ENCODE measurements at regions not wholly inside any gene's neighbourhood (a gene's known extent, or its start where the extent isn't known, plus 50 kb on each side); places are given as distances from the start of the nearest gene placed in this dataset.
"Not testable (repeated sequence)": the region's sequence is repeated elsewhere in the genome, so short reads cannot be mapped to it uniquely, and the experiment has no call there.

DNA sequence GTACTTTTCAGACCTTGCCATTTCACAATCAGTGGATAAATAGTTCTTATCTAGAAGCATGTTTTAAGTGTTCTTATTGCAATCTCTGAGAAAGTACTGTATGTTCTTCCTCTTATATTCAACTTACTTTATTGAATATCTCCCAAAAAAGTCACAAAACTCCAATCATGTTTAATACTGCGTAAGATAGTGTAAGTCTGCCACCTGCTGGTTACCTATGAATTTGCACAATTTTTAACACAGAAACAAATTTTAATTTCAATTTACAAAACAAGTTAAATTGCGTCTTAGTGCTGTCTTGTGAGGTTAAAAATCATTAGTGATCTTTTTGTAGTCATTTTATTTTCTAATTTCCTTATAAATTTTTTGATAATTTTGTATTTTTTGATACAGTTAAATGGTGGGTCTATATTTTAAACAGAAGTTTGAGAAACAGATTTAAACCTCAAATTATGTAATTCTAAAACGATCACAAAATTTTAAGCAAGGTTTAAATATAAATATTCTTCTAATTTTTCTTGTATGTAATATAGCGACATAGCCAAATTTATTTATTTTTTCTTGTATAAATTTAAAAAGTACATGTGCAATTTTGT, 115.8 kb downstream of the EMB start:
- Histone ChIP-seq H3K23ac (ENCODE audit: low read length in 2 of 2) (no peak overlapping the region), H4K8ac (ENCODE audit: low read length) (no peak overlapping the region), H4K91ac (ENCODE audit: low read length) (no peak overlapping the region), H2BK120ac (ENCODE audit: low read depth, low read length) (no peak overlapping the region), H2BK5ac (ENCODE audit: low read depth, low read length, poor library complexity, severe bottlenecking) (no peak overlapping the region), H2BK15ac (ENCODE audit: low read depth, poor library complexity, severe bottlenecking) (no peak overlapping the region), H3K4me2 (ENCODE audit: low read length, poor library complexity, severe bottlenecking) (no peak overlapping the region), H3K4ac (ENCODE audit: low read depth in 1 of 2, low read length in 2 of 2) (no peak overlapping the region), H3K4me3 (ENCODE audit: insufficient read depth in 1 of 2, low read depth in 1 of 2, low read length in 2 of 2) (no peak overlapping the region), H3K79me1 (replicated peaks; ENCODE audit: low read length, poor library complexity, severe bottlenecking) (no peaks in the 10 kb centered on the region), H3K18ac (ENCODE audit: low read depth in 1 of 2, low read length in 2 of 2) (no peak overlapping the region), H3K36me3 (ENCODE audit: control insufficient read depth in 1 of 2, insufficient read depth in 2 of 2, low read depth in 1 of 2, low read length in 2 of 2) (no peaks in the 10 kb centered on the region), H2AK5ac (ENCODE audit: low read length, severe bottlenecking) (no peak overlapping the region), H3K27ac (ENCODE audit: low read length, poor library complexity, severe bottlenecking) (no peak overlapping the region), H3K27me3 (ENCODE audit: control insufficient read depth in 1 of 2, insufficient read depth in 1 of 2, low read length in 2 of 2) (no peaks in the 10 kb centered on the region), H3K9me3 (ENCODE audit: control insufficient read depth, low read length) (no peaks in the 10 kb centered on the region), H2BK12ac (ENCODE audit: low read length in 2 of 2) (no peak overlapping the region), H3K9ac (ENCODE audit: low read length) (no peak overlapping the region), H3K14ac (ENCODE audit: low read length in 2 of 2) (no peak overlapping the region), H2AFZ (ENCODE audit: low read depth, low read length) (no peak overlapping the region), H3K4me1 (ENCODE audit: control insufficient read depth, insufficient read depth, low read depth, low read length) (no peaks in the 10 kb centered on the region)
- peak; percentile 17 for DNase-seq
- 0% methylated on average over 1 of the region's 4 CpGs for WGBS

DNA sequence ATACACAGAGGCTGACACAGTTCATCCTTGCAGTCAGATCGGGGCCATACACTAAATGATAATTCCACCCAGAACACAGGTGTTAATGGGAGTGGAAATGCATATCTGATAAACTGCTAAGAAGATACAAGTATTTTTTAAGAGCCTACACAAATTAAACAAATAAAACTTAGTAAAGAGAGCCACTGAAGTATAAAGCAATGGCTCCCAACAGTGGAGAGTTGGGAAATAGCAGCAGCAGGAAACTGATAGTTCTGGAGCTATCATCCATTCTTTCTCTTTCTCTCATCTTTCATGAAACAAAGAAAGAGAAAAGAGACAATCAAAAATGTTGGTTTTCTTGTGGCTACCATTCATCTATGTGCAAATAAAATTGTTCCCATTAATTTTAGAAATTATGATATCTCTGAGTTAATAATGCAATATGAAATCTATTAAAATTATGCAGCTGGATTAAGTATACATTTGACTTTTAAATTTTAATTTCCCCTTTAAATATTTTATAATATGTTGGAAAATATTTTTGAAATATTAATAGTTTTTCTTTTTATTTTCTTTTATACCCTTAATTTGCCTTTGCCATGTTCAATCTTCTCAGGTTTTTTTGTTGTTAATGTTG, 120.8 kb downstream of the EMB start:
- H3K4me3 ChIP-seq (ENCODE audit: insufficient read depth in 1 of 2, low read depth in 1 of 2, low read length in 2 of 2), result no peak overlapping the region
- no peak overlapping the region for H4K8ac ChIP-seq (ENCODE audit: low read length)
- no peak overlapping the region for H3K27ac ChIP-seq (ENCODE audit: low read length, poor library complexity, severe bottlenecking)
- no peak overlapping the region for H2AFZ ChIP-seq (ENCODE audit: low read depth, low read length)
- no CpG with 5 or more reads among the region's 1 CpG for WGBS
- no peak overlapping the region for H3K9ac ChIP-seq (ENCODE audit: low read length)
- no peak overlapping the region for H2AK5ac ChIP-seq (ENCODE audit: low read length, severe bottlenecking)
- no peaks in the 10 kb centered on the region for H3K79me1 ChIP-seq (replicated peaks; ENCODE audit: low read length, poor library complexity, severe bottlenecking)
- no peak overlapping the region for H3K18ac ChIP-seq (ENCODE audit: low read depth in 1 of 2, low read length in 2 of 2)
- no peak overlapping the region for H4K91ac ChIP-seq (ENCODE audit: low read length)
- no peak overlapping the region for H3K14ac ChIP-seq (ENCODE audit: low read length in 2 of 2)
- no peak overlapping the region for H2BK15ac ChIP-seq (ENCODE audit: low read depth, poor library complexity, severe bottlenecking)
- H3K4me1 ChIP-seq (ENCODE audit: control insufficient read depth, insufficient read depth, low read depth, low read length), result no peaks in the 10 kb centered on the region
- no peaks in the 10 kb centered on the region for H3K9me3 ChIP-seq (ENCODE audit: control insufficient read depth, low read length)
- H2BK120ac ChIP-seq (ENCODE audit: low read depth, low read length), result no peak overlapping the region
- H2BK12ac ChIP-seq (ENCODE audit: low read length in 2 of 2), result no peak overlapping the region
- H3K4ac ChIP-seq (ENCODE audit: low read depth in 1 of 2, low read length in 2 of 2), result no peak overlapping the region
- H3K4me2 ChIP-seq (ENCODE audit: low read length, poor library complexity, severe bottlenecking), result no peak overlapping the region
- no peak overlapping the region for H3K23ac ChIP-seq (ENCODE audit: low read length in 2 of 2)
- H2BK5ac ChIP-seq (ENCODE audit: low read depth, low read length, poor library complexity, severe bottlenecking), result no peak overlapping the region
- H3K27me3 ChIP-seq (ENCODE audit: control insufficient read depth in 1 of 2, insufficient read depth in 1 of 2, low read length in 2 of 2), result no peaks in the 10 kb centered on the region
- DNase-seq, result no peak
- no peaks in the 10 kb centered on the region for H3K36me3 ChIP-seq (ENCODE audit: control insufficient read depth in 1 of 2, insufficient read depth in 2 of 2, low read depth in 1 of 2, low read length in 2 of 2)

DNA sequence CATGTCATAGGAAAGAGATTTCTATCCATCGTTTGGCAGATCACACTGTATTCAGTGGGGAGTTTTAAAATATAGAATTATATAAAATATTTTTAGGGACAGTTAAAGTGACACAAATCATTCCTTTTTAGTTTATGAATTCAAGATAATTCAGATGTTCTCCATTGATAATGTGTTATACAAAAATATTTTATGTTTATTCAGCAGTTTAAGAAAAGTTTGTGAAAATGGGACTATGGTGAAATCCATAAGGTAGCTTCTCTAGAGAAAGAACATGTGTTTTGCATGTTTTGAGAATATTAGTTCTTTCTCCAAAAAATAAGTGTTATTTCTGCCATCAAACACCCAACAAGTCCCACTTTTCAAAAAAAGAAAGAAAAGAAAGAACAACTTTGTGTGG, 122.9 kb downstream of the EMB start:
- no peak overlapping the region for H4K8ac ChIP-seq (ENCODE audit: low read length)
- no peak overlapping the region for H3K23ac ChIP-seq (ENCODE audit: low read length in 2 of 2)
- H3K9ac ChIP-seq (ENCODE audit: low read length), result no peak overlapping the region
- no CpG with 5 or more reads among the region's 1 CpG for WGBS
- no peaks in the 10 kb centered on the region for H3K4me1 ChIP-seq (ENCODE audit: control insufficient read depth, insufficient read depth, low read depth, low read length)
- H3K27ac ChIP-seq (ENCODE audit: low read length, poor library complexity, severe bottlenecking), result no peak overlapping the region
- no peak for DNase-seq
- H3K4me3 ChIP-seq (ENCODE audit: insufficient read depth in 1 of 2, low read depth in 1 of 2, low read length in 2 of 2), result no peak overlapping the region
- H2BK120ac ChIP-seq (ENCODE audit: low read depth, low read length), result no peak overlapping the region
- no peaks in the 10 kb centered on the region for H3K27me3 ChIP-seq (ENCODE audit: control insufficient read depth in 1 of 2, insufficient read depth in 1 of 2, low read length in 2 of 2)
- no peaks in the 10 kb centered on the region for H3K79me1 ChIP-seq (replicated peaks; ENCODE audit: low read length, poor library complexity, severe bottlenecking)
- H3K4ac ChIP-seq (ENCODE audit: low read depth in 1 of 2, low read length in 2 of 2), result no peak overlapping the region
- H3K18ac ChIP-seq (ENCODE audit: low read depth in 1 of 2, low read length in 2 of 2), result no peak overlapping the region
- H3K36me3 ChIP-seq (ENCODE audit: control insufficient read depth in 1 of 2, insufficient read depth in 2 of 2, low read depth in 1 of 2, low read length in 2 of 2), result no peaks in the 10 kb centered on the region
- no peak overlapping the region for H4K91ac ChIP-seq (ENCODE audit: low read length)
- no peaks in the 10 kb centered on the region for H3K9me3 ChIP-seq (ENCODE audit: control insufficient read depth, low read length)
- no peak overlapping the region for H2BK5ac ChIP-seq (ENCODE audit: low read depth, low read length, poor library complexity, severe bottlenecking)
- H3K14ac ChIP-seq (ENCODE audit: low read length in 2 of 2), result no peak overlapping the region
- no peak overlapping the region for H2BK15ac ChIP-seq (ENCODE audit: low read depth, poor library complexity, severe bottlenecking)
- H2BK12ac ChIP-seq (ENCODE audit: low read length in 2 of 2), result no peak overlapping the region
- H2AK5ac ChIP-seq (ENCODE audit: low read length, severe bottlenecking), result no peak overlapping the region
- H3K4me2 ChIP-seq (ENCODE audit: low read length, poor library complexity, severe bottlenecking), result no peak overlapping the region
- no peak overlapping the region for H2AFZ ChIP-seq (ENCODE audit: low read depth, low read length)

DNA sequence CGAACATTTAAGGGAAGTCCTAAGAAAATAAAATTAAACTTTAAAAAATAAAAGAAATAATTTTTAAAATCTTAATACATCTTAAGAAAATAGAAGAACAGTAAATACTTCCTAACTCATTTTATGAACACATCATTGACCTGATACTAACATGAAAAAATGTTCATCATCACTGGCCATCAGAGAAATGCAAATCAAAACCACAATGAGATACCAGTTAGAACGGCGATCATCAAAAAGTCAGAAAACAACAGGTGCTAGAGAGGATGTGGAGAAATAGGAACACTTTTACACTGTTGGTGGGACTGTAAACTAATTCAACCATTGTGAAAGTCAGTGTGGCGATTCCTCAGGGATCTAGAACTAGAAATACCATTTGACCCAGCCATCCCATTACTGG, 134.6 kb downstream of the EMB start:
- not testable (repeated sequence) for H3K27ac ChIP-seq (ENCODE audit: low read length, poor library complexity, severe bottlenecking); H3K4me1 ChIP-seq (ENCODE audit: control insufficient read depth, insufficient read depth, low read depth, low read length); H2BK120ac ChIP-seq (ENCODE audit: low read depth, low read length); H4K8ac ChIP-seq (ENCODE audit: low read length); H3K23ac ChIP-seq (ENCODE audit: low read length in 2 of 2); H3K4ac ChIP-seq (ENCODE audit: low read depth in 1 of 2, low read length in 2 of 2); H3K4me2 ChIP-seq (ENCODE audit: low read length, poor library complexity, severe bottlenecking); H3K9me3 ChIP-seq (ENCODE audit: control insufficient read depth, low read length); H2BK15ac ChIP-seq (ENCODE audit: low read depth, poor library complexity, severe bottlenecking); H3K36me3 ChIP-seq (ENCODE audit: control insufficient read depth in 1 of 2, insufficient read depth in 2 of 2, low read depth in 1 of 2, low read length in 2 of 2); H2BK12ac ChIP-seq (ENCODE audit: low read length in 2 of 2); H3K9ac ChIP-seq (ENCODE audit: low read length); H3K27me3 ChIP-seq (ENCODE audit: control insufficient read depth in 1 of 2, insufficient read depth in 1 of 2, low read length in 2 of 2); DNase-seq; H2AFZ ChIP-seq (ENCODE audit: low read depth, low read length); H3K79me1 ChIP-seq (replicated peaks; ENCODE audit: low read length, poor library complexity, severe bottlenecking); H3K18ac ChIP-seq (ENCODE audit: low read depth in 1 of 2, low read length in 2 of 2); H2BK5ac ChIP-seq (ENCODE audit: low read depth, low read length, poor library complexity, severe bottlenecking); H3K4me3 ChIP-seq (ENCODE audit: insufficient read depth in 1 of 2, low read depth in 1 of 2, low read length in 2 of 2); H2AK5ac ChIP-seq (ENCODE audit: low read length, severe bottlenecking); H3K14ac ChIP-seq (ENCODE audit: low read length in 2 of 2); H4K91ac ChIP-seq (ENCODE audit: low read length)
- WGBS, result 100% methylated on average over 2 of the region's 4 CpGs

Data from mesenchymal stem cell (in vitro differentiated cells and primary cell).